ENCODE measurements at regions not wholly inside any gene's neighbourhood (a gene's known extent, or its start where the extent isn't known, plus 50 kb on each side); places are given as distances from the start of the nearest gene placed in this dataset.

GRCh38 chrX:2578864-2579263 lies 78.1 kb upstream of the DHRSX start:
- TF ChIP-seq, protein P1, sequence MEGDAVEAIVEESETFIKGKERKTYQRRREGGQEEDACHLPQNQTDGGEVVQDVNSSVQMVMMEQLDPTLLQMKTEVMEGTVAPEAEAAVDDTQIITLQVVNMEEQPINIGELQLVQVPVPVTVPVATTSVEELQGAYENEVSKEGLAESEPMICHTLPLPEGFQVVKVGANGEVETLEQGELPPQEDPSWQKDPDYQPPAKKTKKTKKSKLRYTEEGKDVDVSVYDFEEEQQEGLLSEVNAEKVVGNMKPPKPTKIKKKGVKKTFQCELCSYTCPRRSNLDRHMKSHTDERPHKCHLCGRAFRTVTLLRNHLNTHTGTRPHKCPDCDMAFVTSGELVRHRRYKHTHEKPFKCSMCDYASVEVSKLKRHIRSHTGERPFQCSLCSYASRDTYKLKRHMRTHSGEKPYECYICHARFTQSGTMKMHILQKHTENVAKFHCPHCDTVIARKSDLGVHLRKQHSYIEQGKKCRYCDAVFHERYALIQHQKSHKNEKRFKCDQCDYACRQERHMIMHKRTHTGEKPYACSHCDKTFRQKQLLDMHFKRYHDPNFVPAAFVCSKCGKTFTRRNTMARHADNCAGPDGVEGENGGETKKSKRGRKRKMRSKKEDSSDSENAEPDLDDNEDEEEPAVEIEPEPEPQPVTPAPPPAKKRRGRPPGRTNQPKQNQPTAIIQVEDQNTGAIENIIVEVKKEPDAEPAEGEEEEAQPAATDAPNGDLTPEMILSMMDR (IDR thresholded peaks at IDR 0.05; ENCODE audit: low read depth, low read length, poor library complexity, severe bottlenecking): no peak
- no peak for TF ChIP-seq EZH2phosphoT487 (IDR thresholded peaks at IDR 0.05; ENCODE audit: borderline replicate concordance, low read length)

All from DOHH2 (cell line).